Activated T-helper 1 cell treated with anti-CD3 and anti-CD28 coated beads, Interleukin-2, amount 50 U/mL, for 16 hours (primary cell): ENCODE measurements at regions not wholly inside any gene's neighbourhood (a gene's known extent, or its start where the extent isn't known, plus 50 kb on each side); places are given as distances from the start of the nearest gene placed in this dataset.

Source experiments
- DNase-seq, 2 donors: peaks; one replicate each; pipeline ENCODE4 v3.0.0-alpha.2; 2020; ENCODE audit warnings: low read depth in 1 of 2, low spot score in 1 of 2

DNA sequence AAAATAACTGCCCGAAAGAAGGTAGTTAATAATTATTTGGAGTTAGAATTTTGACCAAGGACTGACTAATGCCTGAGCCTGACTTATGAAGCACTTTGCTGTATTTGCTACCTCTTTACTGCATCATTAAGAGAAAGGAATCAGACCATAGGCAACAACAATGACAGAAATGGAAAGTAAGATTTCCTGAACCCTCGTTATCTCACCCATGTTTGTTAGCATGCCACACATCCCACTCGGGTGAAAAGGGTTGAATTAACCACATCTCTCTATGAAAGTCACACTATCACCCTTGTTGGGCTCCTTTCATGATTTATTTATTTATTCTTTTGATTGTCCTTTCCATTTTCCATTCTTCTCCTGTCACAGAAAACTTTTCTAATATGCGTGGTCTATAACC, 59.6 kb downstream of the OLIG3 start:
- no peak for DNase-seq

DNA sequence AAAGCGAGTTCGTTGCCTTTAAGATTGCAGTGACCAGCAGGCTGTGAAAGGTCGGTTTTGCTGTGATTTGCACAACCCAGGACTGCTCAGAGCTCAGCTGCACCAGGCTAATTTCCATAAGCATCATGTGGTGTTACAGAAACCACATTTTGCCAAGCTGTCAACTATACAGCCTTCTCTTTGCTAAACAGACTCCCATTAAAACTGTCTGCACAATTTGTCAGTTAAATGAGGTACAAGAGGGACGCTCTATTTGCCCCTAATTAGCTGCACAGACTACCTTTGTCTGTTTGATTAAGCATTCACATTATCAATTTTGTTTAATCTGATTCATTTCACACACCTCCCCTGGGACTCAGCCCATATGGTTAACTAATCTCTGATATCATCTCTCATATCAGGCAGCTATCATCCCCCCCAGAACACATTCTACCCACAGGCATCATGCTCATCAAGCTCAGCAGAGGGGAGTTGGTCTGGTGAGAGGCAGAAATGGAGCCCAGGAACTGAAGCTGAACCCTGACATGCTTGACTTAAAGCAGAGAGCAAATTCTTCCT, 62.1 kb downstream of the OLIG3 start:
- no peak for DNase-seq

DNA sequence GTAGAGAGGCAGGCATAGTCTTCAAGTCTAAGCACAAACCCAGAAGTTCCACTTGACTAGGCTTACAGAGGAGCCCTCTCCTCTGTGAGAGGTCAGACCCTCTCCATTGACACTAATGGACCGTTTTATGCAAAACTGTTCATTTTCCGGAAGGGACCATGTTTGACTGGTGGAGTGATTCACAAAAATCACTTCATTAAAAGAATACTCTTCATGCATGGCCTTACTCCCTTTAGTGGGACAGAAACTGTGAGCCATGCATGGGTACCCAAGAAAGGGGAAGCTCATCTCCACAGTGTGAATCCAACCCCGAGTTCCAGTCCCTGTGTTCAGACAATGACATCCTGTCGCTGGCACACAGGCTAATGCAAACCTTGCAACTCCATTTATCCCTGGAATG, 63.2 kb downstream of the OLIG3 start:
- DNase-seq = no peak

GRCh38 chr6:137427656-137428290, 66.4 kb downstream of the OLIG3 start:
- no peak for DNase-seq

DNA sequence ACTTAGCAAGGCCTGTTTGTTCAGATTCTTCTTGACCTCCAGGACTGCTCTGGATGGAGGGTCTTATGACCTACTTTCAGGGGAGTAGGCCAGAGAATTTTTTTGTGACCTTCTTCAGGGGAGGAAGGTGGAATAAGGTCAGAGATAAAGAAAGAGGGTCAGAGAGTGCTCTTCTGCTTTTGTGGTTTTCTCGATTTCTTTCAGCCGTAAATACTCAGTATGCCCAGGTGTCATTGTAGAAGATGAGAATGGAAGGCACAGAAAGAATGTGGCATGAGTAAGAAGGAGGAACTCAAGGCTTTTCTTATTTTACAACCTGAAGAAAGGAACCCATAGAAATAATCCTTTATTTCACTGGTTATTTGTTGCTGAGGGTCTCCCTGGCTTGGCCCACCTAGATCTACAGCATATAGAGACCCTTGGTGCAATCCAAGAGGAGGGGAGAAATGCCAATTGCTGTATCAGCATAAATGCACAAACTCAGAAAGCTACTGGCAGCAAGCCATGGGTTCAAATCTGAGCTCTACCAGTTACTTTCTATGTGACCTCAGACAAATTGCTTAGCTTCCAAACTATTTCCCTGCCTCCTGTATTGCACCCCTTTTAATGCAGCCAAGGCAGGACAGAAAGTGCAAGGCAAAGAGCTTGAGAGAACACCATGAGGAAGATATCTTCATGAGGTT, 68.0 kb downstream of the OLIG3 start:
- no peak for DNase-seq

DNA sequence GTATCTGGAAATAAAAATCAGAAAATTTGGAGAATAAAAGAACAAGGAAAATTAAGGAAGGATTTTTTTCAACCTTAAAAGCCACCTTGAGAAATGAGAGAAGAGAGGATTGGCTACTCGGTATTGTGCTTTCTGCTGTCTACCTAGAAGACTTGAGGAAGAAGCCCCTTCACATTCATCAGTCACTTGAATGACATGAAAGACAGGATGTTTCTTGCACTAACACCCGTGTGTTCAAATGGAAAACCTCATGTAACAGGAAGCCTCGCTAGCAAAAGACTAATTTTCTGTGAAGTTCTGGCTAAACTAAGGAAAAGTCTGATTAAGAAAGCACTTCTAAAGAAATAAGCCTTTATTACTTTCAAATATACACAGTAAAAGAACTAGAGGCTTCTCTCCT, 69.9 kb downstream of the OLIG3 start:
- DNase-seq = no peak

- no peak for DNase-seq
These were observed 70.6 kb downstream of the OLIG3 start for GRCh38 chr6:137423451-137424168.

GRCh38 chr6:137417396-137417795, 76.8 kb downstream of the OLIG3 start:
- no peak for DNase-seq

DNA sequence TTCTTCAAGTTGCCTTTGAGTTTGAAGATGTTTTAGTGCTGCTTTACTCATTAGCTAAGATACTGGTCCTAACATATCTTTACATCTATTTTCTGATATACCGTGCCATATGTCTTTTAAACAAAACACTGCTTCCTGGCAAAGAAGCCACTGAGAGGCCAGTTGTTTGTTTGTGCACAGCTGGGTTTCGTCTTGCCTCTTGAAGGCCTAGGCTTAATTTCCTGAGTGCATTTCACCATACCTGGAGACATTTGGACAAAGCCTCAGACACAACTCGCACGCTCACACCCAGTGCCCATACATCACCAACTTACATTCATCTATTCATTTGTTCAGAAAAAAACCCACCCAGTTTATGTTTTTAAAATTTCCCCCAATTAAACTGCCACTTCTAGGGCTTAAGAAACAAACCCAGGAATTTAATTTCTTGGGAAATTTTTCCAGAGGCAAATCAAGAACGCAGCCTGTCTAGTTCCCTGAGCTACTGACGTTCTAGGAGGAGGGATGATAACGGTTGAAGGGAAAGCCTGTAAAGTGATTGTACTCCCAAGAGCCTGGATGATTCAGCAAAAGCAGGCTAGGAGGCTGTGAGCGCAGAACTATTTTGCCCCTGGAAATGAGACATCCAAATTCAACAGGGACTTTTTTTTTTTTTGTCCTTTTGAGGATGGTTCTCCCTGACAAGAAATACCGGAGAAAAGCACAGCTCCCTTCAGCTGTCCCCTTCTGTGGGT, 77.7 kb downstream of the OLIG3 start:
- DNase-seq = no peak

DNA sequence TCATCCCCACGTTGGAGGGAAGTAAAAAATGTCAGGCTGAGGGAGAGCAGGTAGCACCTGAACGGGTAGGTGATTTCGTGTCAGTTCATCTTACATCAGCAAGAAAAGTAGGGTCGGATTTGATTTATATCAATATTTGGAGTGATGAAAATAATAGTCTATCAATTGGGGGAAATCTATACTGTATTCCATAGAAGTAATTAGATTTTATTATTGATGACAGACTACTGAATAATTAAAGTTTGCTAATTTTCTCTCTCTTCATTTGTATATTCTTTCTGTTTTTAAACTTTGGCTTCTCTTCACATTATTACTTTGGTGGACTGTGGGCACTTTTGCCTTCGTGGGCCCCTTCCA, 78.4 kb downstream of the OLIG3 start:
- DNase-seq = no peak

DNA sequence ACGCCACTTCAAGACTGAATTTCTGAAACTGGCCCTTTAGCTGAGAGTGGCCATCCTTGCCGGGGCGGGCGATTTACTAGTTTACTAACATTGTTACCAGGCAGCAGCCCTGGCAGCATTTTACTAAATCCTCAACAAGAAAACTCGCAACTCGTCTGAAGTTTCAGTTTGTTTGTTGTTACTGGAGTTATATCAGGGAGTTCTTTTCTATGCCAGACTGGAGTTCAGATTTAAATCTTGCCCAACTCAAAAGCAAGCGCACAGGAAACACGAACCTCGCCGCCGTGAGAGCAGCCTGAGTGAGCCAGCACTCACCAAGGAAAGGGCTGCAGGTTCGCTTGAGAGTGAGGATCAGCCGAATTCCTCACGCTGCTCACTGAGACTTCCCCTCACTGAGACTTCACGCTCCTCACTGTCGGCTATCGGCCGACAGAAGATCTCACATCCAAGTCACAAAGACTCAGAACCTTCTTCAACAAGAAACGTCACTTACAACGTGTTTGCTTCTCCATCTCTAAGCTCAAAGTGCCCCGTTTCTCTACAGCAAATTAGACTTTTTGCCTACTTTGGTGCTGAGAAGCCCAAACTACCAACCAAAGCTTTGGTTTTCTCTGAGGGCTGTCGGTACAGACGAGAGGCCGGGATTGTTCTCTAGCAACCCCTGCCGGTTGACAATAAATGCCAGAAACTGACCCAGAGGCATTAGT, 78.9 kb downstream of the OLIG3 start:
- DNase-seq = peak; percentile 22 to 50

- DNase-seq = no peak
These were observed 79.6 kb downstream of the OLIG3 start for GRCh38 chr6:137414599-137414998.

GRCh38 chr6:137413482-137413881, 80.7 kb downstream of the OLIG3 start:
- DNase-seq = no peak

DNA sequence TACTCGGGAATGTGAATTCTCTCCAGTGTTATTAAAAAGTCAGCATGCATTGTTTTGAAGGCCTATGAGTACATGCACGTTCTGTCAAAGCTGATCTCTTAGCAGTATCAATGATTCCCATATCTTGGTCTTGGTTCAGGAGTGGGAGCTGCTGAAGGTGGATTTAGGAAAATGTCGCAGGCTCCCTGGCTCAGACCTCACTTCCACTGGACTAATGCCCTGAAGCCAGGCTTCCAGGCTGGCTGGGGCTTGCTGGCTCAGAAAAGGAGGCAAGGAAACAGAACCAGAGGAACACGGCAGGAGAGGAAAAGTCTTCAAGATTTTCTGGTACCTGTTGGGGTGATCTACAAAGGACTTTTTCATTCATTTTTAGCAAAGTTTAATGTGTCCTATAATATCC, 81.6 kb downstream of the OLIG3 start:
- no peak for DNase-seq

DNA sequence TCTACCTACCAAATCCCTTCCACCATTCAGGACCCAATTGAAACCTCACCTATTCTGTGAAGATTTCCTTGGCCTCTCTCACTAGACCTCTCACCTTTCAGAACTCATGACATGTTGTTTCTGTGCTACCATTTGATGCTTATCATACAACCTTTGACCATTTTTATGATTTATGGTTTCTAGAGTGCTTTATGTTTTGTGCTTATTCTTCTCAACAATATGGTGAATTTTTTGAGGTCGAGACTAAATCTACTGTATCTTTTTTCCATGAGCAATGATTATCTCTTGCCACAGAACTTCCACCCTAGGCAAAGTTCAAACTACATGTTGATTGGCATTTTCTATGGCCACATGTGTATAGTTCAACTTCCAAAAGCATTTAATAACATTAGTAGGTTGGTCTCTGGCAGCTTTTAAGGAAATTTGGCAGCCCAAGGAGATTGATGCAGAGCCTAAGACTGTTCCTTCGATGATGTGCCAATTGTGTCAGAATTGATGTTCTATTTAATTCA, 84.9 kb downstream of the OLIG3 start:
- DNase-seq = no peak

- no peak for DNase-seq
These were observed 86.4 kb downstream of the OLIG3 start for GRCh38 chr6:137407816-137408215.

- DNase-seq = no peak
These were observed 88.4 kb downstream of the OLIG3 start for GRCh38 chr6:137405806-137406205.

GRCh38 chr6:137403855-137404254, 90.3 kb downstream of the OLIG3 start:
- no peak for DNase-seq

DNA sequence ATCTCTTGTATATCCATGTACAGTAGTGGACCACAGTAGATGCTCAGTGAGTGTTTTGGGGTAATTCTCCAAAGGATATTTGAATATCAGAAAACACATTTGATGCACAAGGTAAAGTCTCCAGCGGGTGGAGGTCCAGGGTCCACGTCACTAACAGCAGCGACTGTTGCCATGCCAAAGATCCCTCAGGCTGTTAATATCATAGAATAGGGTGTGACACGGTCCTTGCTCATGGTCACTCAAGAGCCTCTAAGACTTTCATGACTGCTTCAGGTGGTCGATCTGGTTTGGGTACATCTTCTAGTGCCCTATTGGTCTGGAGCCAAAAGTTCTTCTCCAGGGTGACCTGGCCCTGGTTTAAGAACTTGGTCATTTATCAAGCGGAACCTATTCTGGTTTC, 90.8 kb downstream of the OLIG3 start:
- DNase-seq = no peak

- DNase-seq = no peak
These were observed 92.0 kb downstream of the OLIG3 start for GRCh38 chr6:137402143-137402680.
